Mesenchymal stem cell (in vitro differentiated cells and primary cell): ENCODE measurements at regions not wholly inside any gene's neighbourhood (a gene's known extent, or its start where the extent isn't known, plus 50 kb on each side); places are given as distances from the start of the nearest gene placed in this dataset.

Experiments used
- DNase-seq: peaks from one replicate; pipeline ENCODE4 v3.0.0-alpha.2; 2013
- H2AFZ ChIP-seq: one replicate; pipeline ENCODE4 v1.6.1; 2013; ENCODE audit warnings: low read depth, mild to moderate bottlenecking, control low read depth, inconsistent platforms, low read length, moderate library complexity
- H2AK5ac ChIP-seq: 2 replicates; pipeline ENCODE4 v1.6.1; 2013; ENCODE audit warnings: low read length, moderate library complexity, mild to moderate bottlenecking, inconsistent platforms; ENCODE audit not compliant: severe bottlenecking
- H2BK120ac ChIP-seq: one replicate; pipeline ENCODE4 v1.6.1; 2013; ENCODE audit warnings: low read depth, mild to moderate bottlenecking, inconsistent platforms, low read length, moderate library complexity
- H2BK12ac ChIP-seq, 2 experiments: one replicate each; pipeline ENCODE4 v1.6.1; 2013; ENCODE audit warnings: inconsistent platforms in 2 of 2, low read length in 2 of 2, mild to moderate bottlenecking in 2 of 2, moderate library complexity in 2 of 2, control low read depth in 1 of 2
- H2BK15ac ChIP-seq: one replicate; pipeline ENCODE4 v1.6.1; 2013; ENCODE audit warnings: mild to moderate bottlenecking, low read depth, inconsistent platforms; ENCODE audit not compliant: poor library complexity, severe bottlenecking
- H2BK5ac ChIP-seq: 2 replicates; pipeline ENCODE4 v1.6.1; 2013; ENCODE audit warnings: low read depth, mild to moderate bottlenecking, low read length, control low read depth, inconsistent platforms; ENCODE audit not compliant: poor library complexity, severe bottlenecking
- H3K14ac ChIP-seq, 2 experiments: one replicate each; pipeline ENCODE4 v1.6.1; 2013; ENCODE audit warnings: inconsistent platforms in 2 of 2, low read length in 2 of 2, control low read depth in 1 of 2, mild to moderate bottlenecking in 1 of 2, moderate library complexity in 1 of 2
- H3K18ac ChIP-seq, 2 experiments: one replicate each; pipeline ENCODE4 v1.6.1; 2013; ENCODE audit warnings: inconsistent platforms in 2 of 2, low read length in 2 of 2, control low read depth in 1 of 2, low read depth in 1 of 2, mild to moderate bottlenecking in 1 of 2
- H3K23ac ChIP-seq, 2 experiments: one replicate each; pipeline ENCODE4 v1.6.1; 2013; ENCODE audit warnings: inconsistent platforms in 2 of 2, low read length in 2 of 2, mild to moderate bottlenecking in 2 of 2, moderate library complexity in 2 of 2, control low read depth in 1 of 2
- H3K27ac ChIP-seq: 2 replicates; pipeline ENCODE4 v1.5.1; 2013; ENCODE audit warnings: mild to moderate bottlenecking, moderate library complexity, low read length, control low read depth, inconsistent platforms; ENCODE audit not compliant: poor library complexity, severe bottlenecking
- H3K27me3 ChIP-seq, 2 experiments: 2 replicates each; pipeline versions ENCODE4 v1.6.1 to v1.7.0; 2013; ENCODE audit warnings: low read length in 2 of 2, mild to moderate bottlenecking in 2 of 2, moderate library complexity in 2 of 2, control low read depth in 1 of 2, inconsistent platforms in 1 of 2; ENCODE audit not compliant: control insufficient read depth in 1 of 2, insufficient read depth in 1 of 2
- H3K36me3 ChIP-seq, 2 experiments: 2 replicates each; pipeline versions ENCODE4 v1.6.1 to v1.7.0; 2013; ENCODE audit warnings: low read length in 2 of 2, control low read depth in 1 of 2, inconsistent platforms in 1 of 2, low read depth in 1 of 2, mild to moderate bottlenecking in 1 of 2; ENCODE audit not compliant: insufficient read depth in 2 of 2, control insufficient read depth in 1 of 2
- H3K4ac ChIP-seq, 2 experiments: one replicate each; pipeline ENCODE4 v1.6.1; 2013; ENCODE audit warnings: inconsistent platforms in 2 of 2, low read length in 2 of 2, mild to moderate bottlenecking in 2 of 2, moderate library complexity in 2 of 2, control low read depth in 1 of 2, low read depth in 1 of 2
- H3K4me1 ChIP-seq: 2 replicates; pipeline ENCODE4 v1.6.1; 2013; ENCODE audit warnings: low read depth, low read length, control low read depth; ENCODE audit not compliant: control insufficient read depth, insufficient read depth
- H3K4me2 ChIP-seq: 2 replicates; pipeline ENCODE4 v1.6.1; 2013; ENCODE audit warnings: low read length, mild to moderate bottlenecking, inconsistent platforms; ENCODE audit not compliant: poor library complexity, severe bottlenecking
- H3K4me3 ChIP-seq, 2 experiments: 2 replicates each; pipeline versions ENCODE4 v1.5.1 to v1.7.0; 2013; ENCODE audit warnings: low read length in 2 of 2, mild to moderate bottlenecking in 2 of 2, control low read depth in 1 of 2, low read depth in 1 of 2; ENCODE audit not compliant: insufficient read depth in 1 of 2
- H3K79me1 ChIP-seq: replicated peaks from 2 replicates; pipeline ENCODE4 v1.6.1; 2013; ENCODE audit warnings: mild to moderate bottlenecking, control low read depth, low read length, inconsistent platforms; ENCODE audit not compliant: poor library complexity, severe bottlenecking
- H3K9ac ChIP-seq: 2 replicates; pipeline ENCODE4 v1.7.0; 2013; ENCODE audit warnings: mild to moderate bottlenecking, low read length, moderate library complexity
- H3K9me3 ChIP-seq: 2 replicates; pipeline ENCODE4 v1.7.0; 2013; ENCODE audit warnings: mild to moderate bottlenecking, low read length; ENCODE audit not compliant: control insufficient read depth
- H4K8ac ChIP-seq: one replicate; pipeline ENCODE4 v1.6.1; 2013; ENCODE audit warnings: inconsistent platforms, mild to moderate bottlenecking, low read length, moderate library complexity
- H4K91ac ChIP-seq: one replicate; pipeline ENCODE4 v1.6.1; 2013; ENCODE audit warnings: mild to moderate bottlenecking, low read length, inconsistent platforms
- WGBS: methylation state at CpG from one replicate; pipeline ENCODE4 v1.1.7; 2013; ENCODE audit warnings: mixed read lengths; 5-methylcytosine and 5-hydroxymethylcytosine counted together

DNA sequence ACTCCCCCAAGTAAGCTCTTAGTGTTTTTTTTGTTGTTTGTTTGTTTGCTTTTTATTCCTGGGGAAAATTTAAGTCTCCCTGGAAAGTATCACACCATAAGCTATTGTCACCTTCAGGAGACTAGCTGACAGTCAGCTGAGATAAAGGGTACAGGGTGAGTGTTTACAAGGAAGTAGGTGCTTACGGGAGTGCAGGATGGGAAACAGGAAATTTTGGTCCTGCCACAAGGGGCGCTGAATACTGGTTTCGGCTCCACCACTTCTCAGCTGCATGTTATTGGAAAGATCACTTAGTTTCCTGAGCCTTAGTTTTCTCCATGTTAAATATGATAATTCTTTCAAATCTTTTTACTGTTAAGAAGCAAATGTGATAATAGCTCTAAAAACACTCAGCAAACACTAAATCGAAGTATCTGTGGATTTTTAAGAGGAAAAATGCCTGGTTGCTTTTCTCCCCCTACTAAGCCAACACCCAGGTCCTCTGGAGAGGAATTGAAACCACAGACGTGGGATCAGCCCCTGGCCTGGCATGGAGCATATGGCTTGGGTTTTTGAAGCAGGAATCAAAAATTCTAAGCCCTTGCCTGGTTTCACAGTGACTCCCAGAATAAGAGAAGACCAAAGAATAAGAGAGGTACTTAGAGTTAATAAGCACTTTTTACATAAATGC is 90.7 kb downstream of the SCN11A start:
- no peaks in the 10 kb centered on the region for H3K36me3 ChIP-seq
- no peak overlapping the region for H2BK12ac ChIP-seq
- 8% methylated on average over 3 of the region's 5 CpGs for whole genome bisulfite sequencing
- H3K4me3 ChIP-seq, result no peak overlapping the region
- no peak overlapping the region for H2AFZ ChIP-seq
- no peak overlapping the region for H2BK120ac ChIP-seq
- no peaks in the 10 kb centered on the region for H3K9me3 ChIP-seq
- no peak overlapping the region for H2BK15ac ChIP-seq
- no peak overlapping the region for H3K4ac ChIP-seq
- no peak overlapping the region for H2BK5ac ChIP-seq
- H3K9ac ChIP-seq, result no peak overlapping the region
- no peak overlapping the region for H4K91ac ChIP-seq
- H3K23ac ChIP-seq, result no peak overlapping the region
- H4K8ac ChIP-seq, result peak overlapping the region; percentile 32
- H3K18ac ChIP-seq, result no peak overlapping the region
- H3K27ac ChIP-seq, result no peak overlapping the region
- H3K4me1 ChIP-seq, result no peaks in the 10 kb centered on the region
- H3K27me3 ChIP-seq, result no peaks in the 10 kb centered on the region
- DNase-seq, result peak; percentile 60
- H3K79me1 ChIP-seq, result no peaks in the 10 kb centered on the region
- no peak overlapping the region for H3K14ac ChIP-seq
- H2AK5ac ChIP-seq, result no peak overlapping the region
- H3K4me2 ChIP-seq, result no peak overlapping the region

- Histone ChIP-seq H2BK12ac (no peak overlapping the region), H3K4me1 (no peaks in the 10 kb centered on the region), H2AFZ (no peak overlapping the region), H3K4ac (no peak overlapping the region), H2BK5ac (no peak overlapping the region), H2BK120ac (no peak overlapping the region), H3K14ac (no peak overlapping the region), H3K27me3 (no peaks in the 10 kb centered on the region), H3K18ac (no peak overlapping the region), H3K9ac (no peak overlapping the region), H3K9me3 (no peaks in the 10 kb centered on the region), H3K4me3 (no peak overlapping the region), H3K79me1 (no peaks in the 10 kb centered on the region), H3K4me2 (no peak overlapping the region), H4K91ac (no peak overlapping the region), H3K36me3 (no peaks in the 10 kb centered on the region), H2BK15ac (no peak overlapping the region), H3K23ac (no peak overlapping the region), H2AK5ac (no peak overlapping the region), H3K27ac (no peak overlapping the region), H4K8ac (no peak overlapping the region)
- WGBS, result 95% methylated on average over 7 of the region's 8 CpGs
- no peak for DNase-seq
These were observed 91.6 kb downstream of the SCN11A start for GRCh38 chr3:38960042-38960622.

DNA sequence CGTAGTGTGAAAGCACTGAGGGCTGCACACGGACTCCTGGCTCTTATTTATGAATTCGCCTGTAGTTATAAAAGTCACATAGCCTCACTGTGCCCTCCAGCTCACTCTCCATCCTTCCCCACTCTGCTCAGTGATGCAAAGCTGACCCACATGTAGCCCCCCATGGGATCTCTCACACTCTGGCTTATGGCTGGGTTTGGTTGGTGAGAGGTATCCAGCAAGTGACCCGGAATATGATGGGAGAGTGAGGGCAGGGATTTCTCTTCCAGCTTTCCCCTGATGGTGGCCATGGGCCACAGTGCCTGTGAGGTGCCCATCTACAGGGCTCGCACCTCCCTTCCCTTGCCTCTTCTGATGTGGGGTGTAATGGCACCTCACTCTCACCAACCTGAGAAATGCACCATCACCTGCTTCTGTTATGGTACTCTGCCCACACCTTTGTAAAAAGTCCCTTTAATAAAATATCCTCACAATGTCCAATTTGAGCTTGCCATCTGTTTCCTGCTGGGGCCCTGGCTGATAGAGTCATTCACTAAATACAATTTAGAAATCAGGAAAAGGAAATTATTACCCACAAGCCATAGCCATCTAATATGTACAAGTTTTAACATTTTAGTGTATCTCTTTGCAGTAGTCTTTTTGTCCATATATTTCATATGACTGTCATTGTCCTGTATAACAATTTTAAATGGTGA is 93.6 kb downstream of the SCN11A start:
- no peak overlapping the region for H2BK12ac ChIP-seq
- H3K79me1 ChIP-seq, result no peaks in the 10 kb centered on the region
- no peak overlapping the region for H2BK15ac ChIP-seq
- no peak overlapping the region for H2BK5ac ChIP-seq
- no peak overlapping the region for H2AK5ac ChIP-seq
- H3K18ac ChIP-seq, result no peak overlapping the region
- H3K9ac ChIP-seq, result no peak overlapping the region
- no peak overlapping the region for H3K4me2 ChIP-seq
- H3K27me3 ChIP-seq, result no peaks in the 10 kb centered on the region
- WGBS, result 79% methylated on average over 2 of the region's 5 CpGs
- H3K4ac ChIP-seq, result no peak overlapping the region
- no peak overlapping the region for H4K91ac ChIP-seq
- H3K14ac ChIP-seq, result no peak overlapping the region
- H3K4me3 ChIP-seq, result no peak overlapping the region
- H3K9me3 ChIP-seq, result no peaks in the 10 kb centered on the region
- no peaks in the 10 kb centered on the region for H3K4me1 ChIP-seq
- no peaks in the 10 kb centered on the region for H3K36me3 ChIP-seq
- no peak overlapping the region for H2AFZ ChIP-seq
- H3K27ac ChIP-seq, result no peak overlapping the region
- no peak for DNase-seq
- H3K23ac ChIP-seq, result no peak overlapping the region
- no peak overlapping the region for H4K8ac ChIP-seq
- H2BK120ac ChIP-seq, result no peak overlapping the region

DNA sequence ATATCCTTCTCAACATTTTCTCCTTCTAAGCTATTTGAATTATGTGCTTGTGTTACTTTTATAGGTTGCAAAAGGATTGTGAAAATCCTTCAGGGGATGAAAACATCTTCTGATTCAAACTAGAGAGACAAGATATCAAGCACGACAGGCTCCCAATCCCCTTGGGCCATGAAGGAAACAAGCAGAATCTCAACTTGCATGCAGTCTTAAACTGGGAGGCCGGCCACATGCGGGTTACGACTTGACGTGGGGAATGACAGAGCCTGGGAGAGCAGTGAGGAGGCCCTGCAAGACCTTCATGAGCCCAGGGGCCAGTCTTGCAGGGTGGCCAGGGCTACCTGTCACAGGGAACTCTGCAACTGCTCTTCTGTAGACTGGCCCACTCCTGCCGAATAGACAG is 94.4 kb downstream of the SCN11A start:
- peaks cover 0 to 4% of the 10 kb centered on the region in 2 experiments for H3K27me3 ChIP-seq
- no peak for DNase-seq
- 88% methylated on average over 6 of the region's 6 CpGs for WGBS
- H3K23ac ChIP-seq, result no peak overlapping the region
- no peak overlapping the region for H2AK5ac ChIP-seq
- H3K4me2 ChIP-seq, result no peak overlapping the region
- H2BK15ac ChIP-seq, result no peak overlapping the region
- H3K27ac ChIP-seq, result no peak overlapping the region
- H3K9ac ChIP-seq, result no peak overlapping the region
- no peak overlapping the region for H3K18ac ChIP-seq
- H2BK12ac ChIP-seq, result no peak overlapping the region
- H3K14ac ChIP-seq, result no peak overlapping the region
- no peaks in the 10 kb centered on the region for H3K4me1 ChIP-seq
- no peak overlapping the region for H3K4me3 ChIP-seq
- H2AFZ ChIP-seq, result no peak overlapping the region
- no peak overlapping the region for H2BK120ac ChIP-seq
- no peak overlapping the region for H2BK5ac ChIP-seq
- no peaks in the 10 kb centered on the region for H3K79me1 ChIP-seq
- H4K8ac ChIP-seq, result no peak overlapping the region
- H3K9me3 ChIP-seq, result no peaks in the 10 kb centered on the region
- H3K4ac ChIP-seq, result no peak overlapping the region
- H3K36me3 ChIP-seq, result no peaks in the 10 kb centered on the region
- H4K91ac ChIP-seq, result no peak overlapping the region
